ENCODE measurements at regions not wholly inside any gene's neighbourhood (a gene's known extent, or its start where the extent isn't known, plus 50 kb on each side); places are given as distances from the start of the nearest gene placed in this dataset.

DNA sequence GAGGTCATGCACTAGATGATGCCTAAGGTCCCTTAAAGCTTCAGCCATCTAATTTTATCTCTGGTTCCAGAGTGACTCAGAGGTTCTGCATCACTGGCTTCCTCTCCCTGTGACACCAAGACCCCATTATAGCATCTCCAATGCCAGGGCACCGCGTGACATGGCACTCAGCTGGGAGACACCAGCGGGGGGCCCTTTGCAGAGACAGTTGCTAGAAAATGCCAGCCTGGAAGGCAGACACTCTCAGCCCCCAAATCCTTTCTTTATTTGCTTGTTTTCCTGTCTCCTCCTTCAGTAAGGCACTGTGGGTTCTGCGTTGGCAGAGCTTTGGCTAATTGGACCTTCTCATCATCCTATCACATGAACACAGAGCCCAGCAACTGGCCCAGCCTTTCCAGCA lies 123.5 kb upstream of the VRK1 start:
- TF ChIP-seq CTCF (IDR thresholded peaks at IDR 0.05) (no peak), POLR2AphosphoS5 (IDR thresholded peaks at IDR 0.05) (no peak), POLR2A (IDR thresholded peaks at IDR 0.05) (no peak)
